Activated B cell treated with CpG ODN at 0.5 μM for 24 hours (primary cell): ENCODE measurements at regions not wholly inside any gene's neighbourhood (a gene's known extent, or its start where the extent isn't known, plus 50 kb on each side); places are given as distances from the start of the nearest gene placed in this dataset.
"Not testable (repeated sequence)": the region's sequence is repeated elsewhere in the genome, so short reads cannot be mapped to it uniquely, and the experiment has no call there.

Experiments
- ATAC-seq: fragments of 200-7000 bp; cut with Tn5 transposase; one replicate; pipeline ENCODE4 v1.10.0; 2021; ENCODE audit warnings: low read depth, mild to moderate bottlenecking, moderate library complexity
- CTCF ChIA-PET: fragments of 350-600 bp; sonication (Branson Sonifier 250); formaldehyde crosslinking; loops from one replicate; lab custom pipeline; 2021; ENCODE audit warnings: antibody characterized with exemption; lab: Charles Lee
- POLR2A ChIA-PET: fragments of 350-600 bp; sonication (Branson Sonifier 250); formaldehyde crosslinking; loops from one replicate; lab custom pipeline; 2021; ENCODE audit warnings: antibody characterized with exemption; lab: Charles Lee
- DNase-seq: peaks from one replicate; pipeline ENCODE4 v3.0.0; 2022
- H3K27ac Mint-ChIP-seq: one replicate; pipeline ENCODE4 v1.8.0; 2020; ENCODE audit warnings: mixed read lengths
- H3K27me3 Mint-ChIP-seq: one replicate; pipeline ENCODE4 v1.8.0; 2021; ENCODE audit warnings: mixed read lengths
- H3K36me3 Mint-ChIP-seq: one replicate; pipeline ENCODE4 v1.8.0; 2021; ENCODE audit warnings: low read depth, mixed read lengths
- H3K4me1 Mint-ChIP-seq: one replicate; pipeline ENCODE4 v1.8.0; 2021; ENCODE audit warnings: mixed read lengths
- H3K4me3 Mint-ChIP-seq: one replicate; pipeline ENCODE4 v1.8.0; 2020; ENCODE audit warnings: mild to moderate bottlenecking, mixed read lengths
- H3K9me3 Mint-ChIP-seq: one replicate; pipeline ENCODE4 v1.8.0; 2020; ENCODE audit warnings: mixed read lengths
- CTCF ChIP-seq: fragments of 200-600 bp; IDR thresholded peaks from one replicate; pipeline ENCODE4 v1.8.0; 2022; ENCODE audit warnings: antibody characterized with exemption, mild to moderate bottlenecking
- intact Hi-C: fragments of 100-400 bp; cut with micrococcal nuclease; formaldehyde crosslinking; loops from one replicate; pipeline ENCODE4 v1.15.1; 2024

- Mint-ChIP-seq H3K9me3 (peaks cover 9% of the 10 kb centered on the region), H3K4me3 (no peak overlapping the region), H3K27me3 (no peaks in the 10 kb centered on the region), H3K36me3 (peaks cover 2% of the 10 kb centered on the region), H3K4me1 (no peaks in the 10 kb centered on the region), H3K27ac (no peak overlapping the region)
- TF ChIP-seq CTCF: no peak
- ATAC-seq: no peak
- intact Hi-C loops: no loop called here
- no peak for DNase-seq
- ChIA-PET POLR2A (no interaction called here), CTCF (no interaction called here)
Measured at GRCh38 chr6:6952484-6952883, 155.3 kb upstream of the RREB1 start.

GRCh38 chr6:6952927-6953326 lies 154.8 kb upstream of the RREB1 start:
- intact Hi-C loops, H3K4me3 Mint-ChIP-seq, H3K27ac Mint-ChIP-seq, DNase-seq, H3K27me3 Mint-ChIP-seq, POLR2A ChIA-PET, H3K4me1 Mint-ChIP-seq, H3K9me3 Mint-ChIP-seq, H3K36me3 Mint-ChIP-seq, CTCF ChIA-PET, ATAC-seq: not testable (repeated sequence)

GRCh38 chr6:6960571-6961251 lies 147.1 kb upstream of the RREB1 start:
- no peaks in the 10 kb centered on the region for H3K4me1 Mint-ChIP-seq
- no peak overlapping the region for H3K4me3 Mint-ChIP-seq
- CTCF ChIA-PET: no interaction called here
- no peaks in the 10 kb centered on the region for H3K27me3 Mint-ChIP-seq
- H3K27ac Mint-ChIP-seq: no peak overlapping the region
- ATAC-seq (no peak), DNase-seq (no peak)
- intact Hi-C loops: no loop called here
- TF ChIP-seq CTCF: no peak
- H3K9me3 Mint-ChIP-seq: peaks cover 3% of the 10 kb centered on the region
- no peaks in the 10 kb centered on the region for H3K36me3 Mint-ChIP-seq
- POLR2A ChIA-PET: no interaction called here

GRCh38 chr6:6962086-6962485 lies 145.7 kb upstream of the RREB1 start:
- no peaks in the 10 kb centered on the region for H3K4me1 Mint-ChIP-seq
- no peak overlapping the region for H3K4me3 Mint-ChIP-seq
- ATAC-seq (no peak), DNase-seq (no peak)
- no peak overlapping the region for H3K27ac Mint-ChIP-seq
- H3K27me3 Mint-ChIP-seq: no peaks in the 10 kb centered on the region
- H3K9me3 Mint-ChIP-seq: peaks cover 3% of the 10 kb centered on the region
- CTCF ChIA-PET: no interaction called here
- no peaks in the 10 kb centered on the region for H3K36me3 Mint-ChIP-seq
- POLR2A ChIA-PET: no interaction called here
- intact Hi-C loops: no loop called here
- no peak for TF ChIP-seq CTCF

GRCh38 chr6:6962699-6963098 lies 145.1 kb upstream of the RREB1 start:
- H3K9me3 Mint-ChIP-seq: peaks cover 3% of the 10 kb centered on the region
- POLR2A ChIA-PET: no interaction called here
- no peaks in the 10 kb centered on the region for H3K27me3 Mint-ChIP-seq
- no peak for TF ChIP-seq CTCF
- no peak overlapping the region for H3K27ac Mint-ChIP-seq
- H3K4me1 Mint-ChIP-seq: no peaks in the 10 kb centered on the region
- intact Hi-C loops: no loop called here
- no peaks in the 10 kb centered on the region for H3K36me3 Mint-ChIP-seq
- CTCF ChIA-PET: no interaction called here
- no peak overlapping the region for H3K4me3 Mint-ChIP-seq
- no peak for ATAC-seq
- DNase-seq: no peak

GRCh38 chr6:6963390-6963789 lies 144.4 kb upstream of the RREB1 start:
- POLR2A ChIA-PET, DNase-seq, H3K4me1 Mint-ChIP-seq, H3K27ac Mint-ChIP-seq, ATAC-seq, H3K36me3 Mint-ChIP-seq, H3K27me3 Mint-ChIP-seq, H3K4me3 Mint-ChIP-seq, H3K9me3 Mint-ChIP-seq, CTCF ChIA-PET, intact Hi-C loops: not testable (repeated sequence)
